ENCODE measurements at regions not wholly inside any gene's neighbourhood (a gene's known extent, or its start where the extent isn't known, plus 50 kb on each side); places are given as distances from the start of the nearest gene placed in this dataset.

- Histone ChIP-seq H3K27me3 (ENCODE audit: control insufficient read depth in 1 of 2, insufficient read depth in 2 of 2, low read length in 2 of 2) (no peaks in the 10 kb centered on the region), H3K9me3 (ENCODE audit: control insufficient read depth in 2 of 2, low read length in 2 of 2) (no peaks in the 10 kb centered on the region), H3K36me3 (ENCODE audit: control insufficient read depth in 2 of 2, insufficient read depth in 2 of 2, low read length in 2 of 2) (no peaks in the 10 kb centered on the region), H3K27ac (ENCODE audit: low read length) (no peak overlapping the region), H3K4me3 (ENCODE audit: low read length in 2 of 2) (no peak overlapping the region), H3K9ac (ENCODE audit: low read length in 2 of 2) (no peak overlapping the region), H3K4me1 (ENCODE audit: control insufficient read depth, insufficient read depth, low read length) (no peaks in the 10 kb centered on the region)
Observed at GRCh38 chr9:10806868-10807267, 194.1 kb upstream of the PTPRD start.

DNA sequence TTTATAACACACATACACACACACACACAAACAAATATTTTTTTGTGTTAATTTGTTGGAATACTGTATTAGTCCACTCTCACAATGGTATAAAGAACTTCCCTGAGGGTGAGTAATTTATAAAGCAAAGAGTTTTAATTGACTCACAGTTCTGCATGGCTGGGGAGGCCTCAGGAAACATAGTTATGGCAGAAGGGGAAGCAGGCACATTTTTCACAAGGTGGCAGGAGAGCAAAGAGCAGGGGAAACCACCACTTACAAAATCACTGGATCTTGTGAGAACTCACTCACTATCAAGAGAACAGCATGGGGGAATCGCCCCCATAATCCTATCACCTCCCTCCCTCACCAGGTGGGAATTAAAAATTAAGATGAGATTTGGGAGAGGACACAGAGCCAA, 205.4 kb upstream of the PTPRD start:
- Histone ChIP-seq H3K9me3 (ENCODE audit: control insufficient read depth in 2 of 2, low read length in 2 of 2) (peaks cover 0 to 4% of the 10 kb centered on the region in 2 donors), H3K4me3 (ENCODE audit: low read length in 2 of 2) (no peak overlapping the region), H3K9ac (ENCODE audit: low read length in 2 of 2) (no peak overlapping the region), H3K27me3 (ENCODE audit: control insufficient read depth in 1 of 2, insufficient read depth in 2 of 2, low read length in 2 of 2) (no peaks in the 10 kb centered on the region), H3K27ac (ENCODE audit: low read length) (no peak overlapping the region), H3K4me1 (ENCODE audit: control insufficient read depth, insufficient read depth, low read length) (no peaks in the 10 kb centered on the region), H3K36me3 (ENCODE audit: control insufficient read depth in 2 of 2, insufficient read depth in 2 of 2, low read length in 2 of 2) (no peaks in the 10 kb centered on the region)

DNA sequence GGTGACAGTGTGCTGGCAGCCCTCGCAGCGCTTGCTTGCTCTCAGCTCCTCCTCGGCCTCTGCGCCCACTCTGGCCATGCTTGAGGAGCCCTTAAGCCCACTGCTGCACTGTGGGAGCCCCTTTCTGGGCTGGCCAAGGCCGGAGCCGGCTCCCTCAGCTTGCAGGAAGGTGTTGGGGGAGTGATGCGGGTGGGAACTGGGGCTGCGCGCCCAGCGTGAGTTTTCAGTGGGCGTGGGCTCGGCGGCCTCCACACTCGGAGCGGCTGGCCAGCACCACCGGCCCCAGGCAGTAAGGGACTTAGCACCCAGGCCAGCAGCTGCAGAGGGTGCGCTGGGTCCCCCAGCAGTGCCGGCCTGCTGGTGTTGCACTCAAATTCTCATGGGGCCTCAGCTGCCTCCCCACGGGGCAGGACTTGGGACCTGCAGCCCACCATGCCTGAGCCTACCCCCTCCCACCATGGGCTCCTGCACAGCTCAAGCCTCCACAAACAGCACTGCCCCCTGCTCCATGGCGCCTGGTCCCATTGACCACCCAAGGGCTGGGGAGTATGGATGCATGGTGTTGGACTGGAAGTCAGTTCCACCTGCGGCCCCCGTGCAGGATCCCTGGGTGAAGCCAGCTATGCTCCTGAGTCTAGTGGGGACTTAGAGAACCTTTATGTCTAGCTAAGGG, 223.1 kb upstream of the PTPRD start:
- H3K36me3 ChIP-seq (ENCODE audit: control insufficient read depth in 2 of 2, insufficient read depth in 2 of 2, low read length in 2 of 2), result no peaks in the 10 kb centered on the region
- no peaks in the 10 kb centered on the region for H3K4me1 ChIP-seq (ENCODE audit: control insufficient read depth, insufficient read depth, low read length)
- no peak overlapping the region for H3K4me3 ChIP-seq (ENCODE audit: low read length in 2 of 2)
- no peaks in the 10 kb centered on the region for H3K9me3 ChIP-seq (ENCODE audit: control insufficient read depth in 2 of 2, low read length in 2 of 2)
- H3K27me3 ChIP-seq (ENCODE audit: control insufficient read depth in 1 of 2, insufficient read depth in 2 of 2, low read length in 2 of 2), result no peaks in the 10 kb centered on the region
- no peak overlapping the region for H3K9ac ChIP-seq (ENCODE audit: low read length in 2 of 2)
- H3K27ac ChIP-seq (ENCODE audit: low read length), result no peak overlapping the region

GRCh38 chr9:10843151-10843550, 230.3 kb upstream of the PTPRD start:
- Histone ChIP-seq H3K9ac (ENCODE audit: low read length in 2 of 2) (no peak overlapping the region), H3K9me3 (ENCODE audit: control insufficient read depth in 2 of 2, low read length in 2 of 2) (no peaks in the 10 kb centered on the region), H3K4me1 (ENCODE audit: control insufficient read depth, insufficient read depth, low read length) (no peaks in the 10 kb centered on the region), H3K27me3 (ENCODE audit: control insufficient read depth in 1 of 2, insufficient read depth in 2 of 2, low read length in 2 of 2) (no peaks in the 10 kb centered on the region), H3K27ac (ENCODE audit: low read length) (no peak overlapping the region), H3K36me3 (ENCODE audit: control insufficient read depth in 2 of 2, insufficient read depth in 2 of 2, low read length in 2 of 2) (no peaks in the 10 kb centered on the region), H3K4me3 (ENCODE audit: low read length in 2 of 2) (no peak overlapping the region)

- no peaks in the 10 kb centered on the region for H3K4me1 ChIP-seq (ENCODE audit: control insufficient read depth, insufficient read depth, low read length)
- no peaks in the 10 kb centered on the region for H3K27me3 ChIP-seq (ENCODE audit: control insufficient read depth in 1 of 2, insufficient read depth in 2 of 2, low read length in 2 of 2)
- no peak overlapping the region for H3K27ac ChIP-seq (ENCODE audit: low read length)
- no peak overlapping the region for H3K9ac ChIP-seq (ENCODE audit: low read length in 2 of 2)
- H3K4me3 ChIP-seq (ENCODE audit: low read length in 2 of 2), result no peak overlapping the region
- no peaks in the 10 kb centered on the region for H3K36me3 ChIP-seq (ENCODE audit: control insufficient read depth in 2 of 2, insufficient read depth in 2 of 2, low read length in 2 of 2)
- no peaks in the 10 kb centered on the region for H3K9me3 ChIP-seq (ENCODE audit: control insufficient read depth in 2 of 2, low read length in 2 of 2)
Observed at GRCh38 chr9:10855847-10856246, 243.0 kb upstream of the PTPRD start.

DNA sequence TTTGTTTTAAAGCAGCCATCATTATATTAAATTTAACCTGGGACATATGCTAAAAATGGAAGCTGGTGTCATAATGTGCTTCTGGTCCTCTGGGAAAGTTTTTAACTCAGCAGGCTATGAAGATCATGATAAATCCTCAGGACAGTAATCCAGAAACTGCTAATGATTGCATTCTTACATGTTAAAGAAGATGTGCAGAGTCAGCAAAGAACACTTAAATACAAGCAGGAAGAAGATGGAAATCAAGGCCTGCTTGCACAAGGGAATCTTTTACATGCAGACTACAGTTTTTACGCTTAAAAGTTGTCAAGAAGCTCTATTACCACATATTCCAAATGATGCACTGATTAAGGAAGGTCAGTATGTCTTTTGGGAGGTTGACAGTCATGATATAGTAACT, 246.0 kb upstream of the PTPRD start:
- H3K9ac ChIP-seq (ENCODE audit: low read length in 2 of 2), result no peak overlapping the region
- no peak overlapping the region for H3K27ac ChIP-seq (ENCODE audit: low read length)
- H3K36me3 ChIP-seq (ENCODE audit: control insufficient read depth in 2 of 2, insufficient read depth in 2 of 2, low read length in 2 of 2), result no peaks in the 10 kb centered on the region
- H3K4me1 ChIP-seq (ENCODE audit: control insufficient read depth, insufficient read depth, low read length), result no peaks in the 10 kb centered on the region
- H3K9me3 ChIP-seq (ENCODE audit: control insufficient read depth in 2 of 2, low read length in 2 of 2), result no peaks in the 10 kb centered on the region
- H3K27me3 ChIP-seq (ENCODE audit: control insufficient read depth in 1 of 2, insufficient read depth in 2 of 2, low read length in 2 of 2), result no peaks in the 10 kb centered on the region
- no peak overlapping the region for H3K4me3 ChIP-seq (ENCODE audit: low read length in 2 of 2)

GRCh38 chr9:10863476-10863875, 250.7 kb upstream of the PTPRD start:
- no peaks in the 10 kb centered on the region for H3K27me3 ChIP-seq (ENCODE audit: control insufficient read depth in 1 of 2, insufficient read depth in 2 of 2, low read length in 2 of 2)

GRCh38 chr9:10867194-10867593, 254.4 kb upstream of the PTPRD start:
- Histone ChIP-seq H3K27me3 (ENCODE audit: control insufficient read depth in 1 of 2, insufficient read depth in 2 of 2, low read length in 2 of 2) (no peaks in the 10 kb centered on the region), H3K4me1 (ENCODE audit: control insufficient read depth, insufficient read depth, low read length) (no peaks in the 10 kb centered on the region), H3K9ac (ENCODE audit: low read length in 2 of 2) (no peak overlapping the region), H3K9me3 (ENCODE audit: control insufficient read depth in 2 of 2, low read length in 2 of 2) (no peaks in the 10 kb centered on the region), H3K27ac (ENCODE audit: low read length) (no peak overlapping the region), H3K36me3 (ENCODE audit: control insufficient read depth in 2 of 2, insufficient read depth in 2 of 2, low read length in 2 of 2) (no peaks in the 10 kb centered on the region), H3K4me3 (ENCODE audit: low read length in 2 of 2) (no peak overlapping the region)

More at GRCh38 chr9:10863476-10863875, 250.7 kb upstream of the PTPRD start:
- Histone ChIP-seq H3K4me1 (ENCODE audit: control insufficient read depth, insufficient read depth, low read length) (no peaks in the 10 kb centered on the region), H3K4me3 (ENCODE audit: low read length in 2 of 2) (no peak overlapping the region), H3K9me3 (ENCODE audit: control insufficient read depth in 2 of 2, low read length in 2 of 2) (no peaks in the 10 kb centered on the region), H3K9ac (ENCODE audit: low read length in 2 of 2) (no peak overlapping the region), H3K36me3 (ENCODE audit: control insufficient read depth in 2 of 2, insufficient read depth in 2 of 2, low read length in 2 of 2) (no peaks in the 10 kb centered on the region), H3K27ac (ENCODE audit: low read length) (no peak overlapping the region)

GRCh38 chr9:10869687-10870086, 256.9 kb upstream of the PTPRD start:
- no peaks in the 10 kb centered on the region for H3K27me3 ChIP-seq (ENCODE audit: control insufficient read depth in 1 of 2, insufficient read depth in 2 of 2, low read length in 2 of 2)
- H3K27ac ChIP-seq (ENCODE audit: low read length), result no peak overlapping the region
- H3K36me3 ChIP-seq (ENCODE audit: control insufficient read depth in 2 of 2, insufficient read depth in 2 of 2, low read length in 2 of 2), result no peaks in the 10 kb centered on the region
- H3K9ac ChIP-seq (ENCODE audit: low read length in 2 of 2), result no peak overlapping the region
- no peaks in the 10 kb centered on the region for H3K4me1 ChIP-seq (ENCODE audit: control insufficient read depth, insufficient read depth, low read length)
- no peak overlapping the region for H3K4me3 ChIP-seq (ENCODE audit: low read length in 2 of 2)
- H3K9me3 ChIP-seq (ENCODE audit: control insufficient read depth in 2 of 2, low read length in 2 of 2), result no peaks in the 10 kb centered on the region

GRCh38 chr9:10873999-10874398, 261.2 kb upstream of the PTPRD start:
- no peak overlapping the region for H3K4me3 ChIP-seq (ENCODE audit: low read length in 2 of 2)
- no peaks in the 10 kb centered on the region for H3K9me3 ChIP-seq (ENCODE audit: control insufficient read depth in 2 of 2, low read length in 2 of 2)
- H3K9ac ChIP-seq (ENCODE audit: low read length in 2 of 2), result no peak overlapping the region
- no peaks in the 10 kb centered on the region for H3K27me3 ChIP-seq (ENCODE audit: control insufficient read depth in 1 of 2, insufficient read depth in 2 of 2, low read length in 2 of 2)
- H3K4me1 ChIP-seq (ENCODE audit: control insufficient read depth, insufficient read depth, low read length), result no peaks in the 10 kb centered on the region
- H3K27ac ChIP-seq (ENCODE audit: low read length), result no peak overlapping the region
- no peaks in the 10 kb centered on the region for H3K36me3 ChIP-seq (ENCODE audit: control insufficient read depth in 2 of 2, insufficient read depth in 2 of 2, low read length in 2 of 2)

- H3K27ac ChIP-seq (ENCODE audit: low read length), result no peak overlapping the region
- no peaks in the 10 kb centered on the region for H3K27me3 ChIP-seq (ENCODE audit: control insufficient read depth in 1 of 2, insufficient read depth in 2 of 2, low read length in 2 of 2)
- H3K9ac ChIP-seq (ENCODE audit: low read length in 2 of 2), result no peak overlapping the region
- H3K9me3 ChIP-seq (ENCODE audit: control insufficient read depth in 2 of 2, low read length in 2 of 2), result no peaks in the 10 kb centered on the region
- H3K4me1 ChIP-seq (ENCODE audit: control insufficient read depth, insufficient read depth, low read length), result no peaks in the 10 kb centered on the region
- no peak overlapping the region for H3K4me3 ChIP-seq (ENCODE audit: low read length in 2 of 2)
- H3K36me3 ChIP-seq (ENCODE audit: control insufficient read depth in 2 of 2, insufficient read depth in 2 of 2, low read length in 2 of 2), result no peaks in the 10 kb centered on the region
Observed at GRCh38 chr9:10875752-10876151, 262.9 kb upstream of the PTPRD start.

Data from stomach smooth muscle (tissue), 2 donors.